ENCODE measurements at regions not wholly inside any gene's neighbourhood (a gene's known extent, or its start where the extent isn't known, plus 50 kb on each side); places are given as distances from the start of the nearest gene placed in this dataset.

DNA sequence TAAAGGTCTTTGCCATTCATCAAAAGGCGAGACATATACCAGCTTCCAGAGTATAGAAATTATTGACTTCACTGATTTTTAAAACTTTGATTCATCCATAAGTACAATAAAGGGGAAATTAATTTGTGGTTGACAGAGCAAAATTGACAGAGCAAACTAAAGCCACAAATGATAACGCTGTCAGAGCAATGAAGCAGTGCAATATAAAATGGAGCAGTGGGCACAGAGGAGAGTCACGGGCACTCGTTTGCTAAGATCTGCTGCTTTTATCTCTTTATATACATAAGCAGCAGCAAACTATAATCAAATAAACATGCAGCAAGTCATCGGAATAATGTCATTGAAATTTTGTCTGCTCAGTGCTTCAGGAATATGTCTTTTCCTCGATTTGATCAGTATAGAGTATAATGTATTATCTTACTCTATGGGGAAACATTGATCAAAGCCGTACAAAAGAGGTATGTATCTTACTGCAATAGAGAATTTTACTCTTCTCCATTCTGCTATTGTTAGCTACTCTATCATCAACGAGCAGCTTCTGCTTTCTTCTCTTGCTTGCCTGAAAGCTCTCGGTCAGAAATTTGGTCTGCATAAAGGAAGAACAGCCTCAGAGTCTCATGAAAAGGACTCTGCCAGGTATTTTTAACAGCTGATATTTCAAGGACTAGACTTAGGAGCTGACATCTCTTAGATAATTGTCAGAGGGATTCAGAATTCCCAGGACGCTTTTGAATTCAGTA is 546.0 kb upstream of the ARID1B start:
- Histone ChIP-seq H3K4me1 (no peaks in the 10 kb centered on the region), H3K27ac (no peak overlapping the region), H3K4me3 (no peak overlapping the region), H3K9me3 (no peaks in the 10 kb centered on the region), H3K4me2 (no peak overlapping the region)
- 18% methylated on average over 10 of the region's 10 CpGs for WGBS (ENCODE audit: missing lambda C conversion rate)
- POLR2A ChIA-PET: no interaction called here
- CTCF ChIA-PET: no interaction called here
- DNase-seq (ENCODE audit: low read depth in 1 of 2, low spot score in 1 of 2): no peak
- TF ChIP-seq CBX2 (IDR thresholded peaks at IDR 0.05; ENCODE audit: borderline replicate concordance, low read depth): no peak
- TF ChIP-seq TP53 (CRISPR knock-in tag; IDR thresholded peaks at IDR 0.05): no peak
- no peak for TF ChIP-seq JUNB (IDR thresholded peaks at IDR 0.05)
- no peak for TF ChIP-seq RAD21 (conservative IDR thresholded peaks at IDR 0.05 in 1 of 2, IDR thresholded peaks at IDR 0.05 in 1 of 2)
- TF ChIP-seq, protein P1, sequence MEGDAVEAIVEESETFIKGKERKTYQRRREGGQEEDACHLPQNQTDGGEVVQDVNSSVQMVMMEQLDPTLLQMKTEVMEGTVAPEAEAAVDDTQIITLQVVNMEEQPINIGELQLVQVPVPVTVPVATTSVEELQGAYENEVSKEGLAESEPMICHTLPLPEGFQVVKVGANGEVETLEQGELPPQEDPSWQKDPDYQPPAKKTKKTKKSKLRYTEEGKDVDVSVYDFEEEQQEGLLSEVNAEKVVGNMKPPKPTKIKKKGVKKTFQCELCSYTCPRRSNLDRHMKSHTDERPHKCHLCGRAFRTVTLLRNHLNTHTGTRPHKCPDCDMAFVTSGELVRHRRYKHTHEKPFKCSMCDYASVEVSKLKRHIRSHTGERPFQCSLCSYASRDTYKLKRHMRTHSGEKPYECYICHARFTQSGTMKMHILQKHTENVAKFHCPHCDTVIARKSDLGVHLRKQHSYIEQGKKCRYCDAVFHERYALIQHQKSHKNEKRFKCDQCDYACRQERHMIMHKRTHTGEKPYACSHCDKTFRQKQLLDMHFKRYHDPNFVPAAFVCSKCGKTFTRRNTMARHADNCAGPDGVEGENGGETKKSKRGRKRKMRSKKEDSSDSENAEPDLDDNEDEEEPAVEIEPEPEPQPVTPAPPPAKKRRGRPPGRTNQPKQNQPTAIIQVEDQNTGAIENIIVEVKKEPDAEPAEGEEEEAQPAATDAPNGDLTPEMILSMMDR (IDR thresholded peaks at IDR 0.05): no peak
- TF ChIP-seq, protein P2, sequence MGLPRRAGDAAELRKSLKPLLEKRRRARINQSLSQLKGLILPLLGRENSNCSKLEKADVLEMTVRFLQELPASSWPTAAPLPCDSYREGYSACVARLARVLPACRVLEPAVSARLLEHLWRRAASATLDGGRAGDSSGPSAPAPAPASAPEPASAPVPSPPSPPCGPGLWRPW (IDR thresholded peaks at IDR 0.05): no peak
- no peak for TF ChIP-seq EP300 (IDR thresholded peaks at IDR 0.05)
- TF ChIP-seq MAZ (IDR thresholded peaks at IDR 0.05; ENCODE audit: borderline replicate concordance, low read depth, low read length): no peak
- TF ChIP-seq SREBF2 (IDR thresholded peaks at IDR 0.05): no peak
- no peak for FAIRE-seq
- ATAC-seq: no peak

DNA sequence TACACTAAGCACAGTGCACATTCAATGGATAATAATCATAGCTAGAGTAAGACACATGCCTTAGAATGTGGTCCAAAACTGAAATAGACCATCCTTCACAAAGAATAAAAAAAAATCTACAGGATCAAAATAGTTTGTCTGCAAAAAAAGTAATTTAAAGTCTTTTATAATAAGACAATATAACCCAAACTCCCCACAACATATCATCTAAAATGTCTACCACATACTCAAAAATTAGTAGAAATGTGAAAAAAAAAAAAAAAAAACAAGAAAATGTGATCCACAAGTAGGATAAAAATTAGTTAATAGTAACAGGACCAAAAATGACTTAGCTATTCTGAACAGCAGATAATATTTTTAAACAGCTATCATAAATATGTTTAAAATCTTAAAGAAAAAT is 557.2 kb upstream of the ARID1B start:
- H3K4me3 ChIP-seq: no peak overlapping the region
- POLR2A ChIA-PET: no interaction called here
- H3K4me2 ChIP-seq: no peak overlapping the region
- FAIRE-seq (no peak), DNase-seq (ENCODE audit: low read depth in 1 of 2, low spot score in 1 of 2) (no peak), ATAC-seq (no peak)
- no peak overlapping the region for H3K27ac ChIP-seq
- no peaks in the 10 kb centered on the region for H3K9me3 ChIP-seq
- no peaks in the 10 kb centered on the region for H3K4me1 ChIP-seq
- CTCF ChIA-PET: no interaction called here
- TF ChIP-seq CBX2 (IDR thresholded peaks at IDR 0.05; ENCODE audit: borderline replicate concordance, low read depth) (no peak), POLR2A (IDR thresholded peaks at IDR 0.05; ENCODE audit: low read length) (no peak), FOXS1 (CRISPR knock-in tag; IDR thresholded peaks at IDR 0.05) (no peak), TP53 (CRISPR knock-in tag; IDR thresholded peaks at IDR 0.05) (no peak), NPAS2 (CRISPR knock-in tag; IDR thresholded peaks at IDR 0.05; ENCODE audit: borderline replicate concordance) (no peak), ESRRA (IDR thresholded peaks at IDR 0.05; ENCODE audit: borderline replicate concordance, low read length) (no peak), RNF2 (IDR thresholded peaks at IDR 0.05; ENCODE audit: borderline replicate concordance, low read depth) (no peak), HEYL (CRISPR knock-in tag; IDR thresholded peaks at IDR 0.05) (no peak), RAD21 (conservative IDR thresholded peaks at IDR 0.05 in 1 of 2, IDR thresholded peaks at IDR 0.05 in 1 of 2) (no peak), JUN (IDR thresholded peaks at IDR 0.05) (no peak), EHMT2 (IDR thresholded peaks at IDR 0.05; ENCODE audit: low read depth) (no peak)
- TF ChIP-seq, protein P3, sequence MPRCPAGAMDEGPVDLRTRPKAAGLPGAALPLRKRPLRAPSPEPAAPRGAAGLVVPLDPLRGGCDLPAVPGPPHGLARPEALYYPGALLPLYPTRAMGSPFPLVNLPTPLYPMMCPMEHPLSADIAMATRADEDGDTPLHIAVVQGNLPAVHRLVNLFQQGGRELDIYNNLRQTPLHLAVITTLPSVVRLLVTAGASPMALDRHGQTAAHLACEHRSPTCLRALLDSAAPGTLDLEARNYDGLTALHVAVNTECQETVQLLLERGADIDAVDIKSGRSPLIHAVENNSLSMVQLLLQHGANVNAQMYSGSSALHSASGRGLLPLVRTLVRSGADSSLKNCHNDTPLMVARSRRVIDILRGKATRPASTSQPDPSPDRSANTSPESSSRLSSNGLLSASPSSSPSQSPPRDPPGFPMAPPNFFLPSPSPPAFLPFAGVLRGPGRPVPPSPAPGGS (IDR thresholded peaks at IDR 0.05): no peak
- TF ChIP-seq, protein P4, sequence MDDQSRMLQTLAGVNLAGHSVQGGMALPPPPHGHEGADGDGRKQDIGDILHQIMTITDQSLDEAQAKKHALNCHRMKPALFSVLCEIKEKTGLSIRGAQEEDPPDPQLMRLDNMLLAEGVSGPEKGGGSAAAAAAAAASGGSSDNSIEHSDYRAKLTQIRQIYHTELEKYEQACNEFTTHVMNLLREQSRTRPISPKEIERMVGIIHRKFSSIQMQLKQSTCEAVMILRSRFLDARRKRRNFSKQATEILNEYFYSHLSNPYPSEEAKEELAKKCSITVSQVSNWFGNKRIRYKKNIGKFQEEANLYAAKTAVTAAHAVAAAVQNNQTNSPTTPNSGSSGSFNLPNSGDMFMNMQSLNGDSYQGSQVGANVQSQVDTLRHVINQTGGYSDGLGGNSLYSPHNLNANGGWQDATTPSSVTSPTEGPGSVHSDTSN (IDR thresholded peaks at IDR 0.05): no peak
- TF ChIP-seq, protein P5, sequence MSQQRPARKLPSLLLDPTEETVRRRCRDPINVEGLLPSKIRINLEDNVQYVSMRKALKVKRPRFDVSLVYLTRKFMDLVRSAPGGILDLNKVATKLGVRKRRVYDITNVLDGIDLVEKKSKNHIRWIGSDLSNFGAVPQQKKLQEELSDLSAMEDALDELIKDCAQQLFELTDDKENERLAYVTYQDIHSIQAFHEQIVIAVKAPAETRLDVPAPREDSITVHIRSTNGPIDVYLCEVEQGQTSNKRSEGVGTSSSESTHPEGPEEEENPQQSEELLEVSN (IDR thresholded peaks at IDR 0.05; ENCODE audit: borderline replicate concordance, low read depth): no peak
- TF ChIP-seq, protein P6, sequence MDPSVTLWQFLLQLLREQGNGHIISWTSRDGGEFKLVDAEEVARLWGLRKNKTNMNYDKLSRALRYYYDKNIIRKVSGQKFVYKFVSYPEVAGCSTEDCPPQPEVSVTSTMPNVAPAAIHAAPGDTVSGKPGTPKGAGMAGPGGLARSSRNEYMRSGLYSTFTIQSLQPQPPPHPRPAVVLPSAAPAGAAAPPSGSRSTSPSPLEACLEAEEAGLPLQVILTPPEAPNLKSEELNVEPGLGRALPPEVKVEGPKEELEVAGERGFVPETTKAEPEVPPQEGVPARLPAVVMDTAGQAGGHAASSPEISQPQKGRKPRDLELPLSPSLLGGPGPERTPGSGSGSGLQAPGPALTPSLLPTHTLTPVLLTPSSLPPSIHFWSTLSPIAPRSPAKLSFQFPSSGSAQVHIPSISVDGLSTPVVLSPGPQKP (IDR thresholded peaks at IDR 0.05; ENCODE audit: low read depth, low read length): no peak
- TF ChIP-seq, protein P7, sequence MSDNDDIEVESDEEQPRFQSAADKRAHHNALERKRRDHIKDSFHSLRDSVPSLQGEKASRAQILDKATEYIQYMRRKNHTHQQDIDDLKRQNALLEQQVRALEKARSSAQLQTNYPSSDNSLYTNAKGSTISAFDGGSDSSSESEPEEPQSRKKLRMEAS (IDR thresholded peaks at IDR 0.05): no peak
- TF ChIP-seq, protein P8, sequence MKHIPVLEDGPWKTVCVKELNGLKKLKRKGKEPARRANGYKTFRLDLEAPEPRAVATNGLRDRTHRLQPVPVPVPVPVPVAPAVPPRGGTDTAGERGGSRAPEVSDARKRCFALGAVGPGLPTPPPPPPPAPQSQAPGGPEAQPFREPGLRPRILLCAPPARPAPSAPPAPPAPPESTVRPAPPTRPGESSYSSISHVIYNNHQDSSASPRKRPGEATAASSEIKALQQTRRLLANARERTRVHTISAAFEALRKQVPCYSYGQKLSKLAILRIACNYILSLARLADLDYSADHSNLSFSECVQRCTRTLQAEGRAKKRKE (CRISPR knock-in tag; IDR thresholded peaks at IDR 0.05; ENCODE audit: low read depth): no peak

All from A549 (cell line).